PC-9 (cell line): ENCODE measurements at regions not wholly inside any gene's neighbourhood (a gene's known extent, or its start where the extent isn't known, plus 50 kb on each side); places are given as distances from the start of the nearest gene placed in this dataset.

ENCODE experiments used
- BruUV-seq: library from RNA; stranded (reverse); fragments of 400-500 nt; replicated peaks from 2 replicates; lab custom pipeline; 2021; lab: Mats Ljungman, UMichigan
- CTCF ChIA-PET: fragments of 300-600 bp; sonication (Branson Sonifier 250); formaldehyde crosslinking; loops from one replicate; lab custom pipeline; 2022; ENCODE audit warnings: antibody characterized with exemption; lab: Charles Lee
- POLR2A ChIA-PET: fragments of 300-600 bp; sonication (Branson Sonifier 250); formaldehyde crosslinking; loops from one replicate; lab custom pipeline; 2022; ENCODE audit warnings: antibody characterized with exemption; ENCODE audit not compliant: unreplicated experiment; lab: Charles Lee
- DNase-seq, 2 experiments: peaks; one replicate each; pipeline versions ENCODE4 v3.0.0 to v3.0.0-alpha.2; 2015 to 2022; ENCODE audit warnings: mixed read lengths in 1 of 2
- H2AFZ ChIP-seq: fragments of 200-600 bp; sonication (generic); 2 replicates; pipeline ENCODE4 v1.8.1; 2017; ENCODE audit warnings: antibody characterized with exemption
- H3F3A ChIP-seq: fragments of 200-600 bp; sonication (generic); 2 replicates; pipeline ENCODE4 v1.8.1; 2017; ENCODE audit warnings: antibody characterized with exemption, mild to moderate bottlenecking, low read depth; ENCODE audit not compliant: insufficient read depth
- H3K27ac ChIP-seq: fragments of 200-600 bp; sonication (generic); 2 replicates; pipeline ENCODE4 v1.6.1; 2016; ENCODE audit warnings: mixed run types
- H3K27me3 ChIP-seq: fragments of 200-600 bp; sonication (generic); 2 replicates; pipeline ENCODE4 v1.6.1; 2016; ENCODE audit warnings: low read depth, mixed run types; ENCODE audit not compliant: insufficient read depth
- H3K36me3 ChIP-seq: fragments of 200-600 bp; sonication (generic); 2 replicates; pipeline ENCODE4 v1.6.1; 2016; ENCODE audit warnings: low read depth, mixed run types
- H3K4me1 ChIP-seq: fragments of 200-600 bp; sonication (generic); replicated peaks from 2 replicates; pipeline ENCODE4 v1.6.1; 2016; ENCODE audit warnings: mixed run types; ENCODE audit not compliant: insufficient read depth
- H3K4me2 ChIP-seq: fragments of 200-600 bp; sonication (generic); 2 replicates; pipeline ENCODE4 v1.6.1; 2017; ENCODE audit warnings: mixed run types
- H3K4me3 ChIP-seq: fragments of 200-600 bp; sonication (generic); 2 replicates; pipeline ENCODE4 v1.6.1; 2016; ENCODE audit warnings: mixed run types
- H3K79me2 ChIP-seq: fragments of 200-600 bp; sonication (generic); 2 replicates; pipeline ENCODE4 v1.6.1; 2017; ENCODE audit warnings: low read depth, mixed run types
- H3K9me2 ChIP-seq: fragments of 200-600 bp; sonication (generic); 2 replicates; pipeline ENCODE4 v1.8.1; 2017; ENCODE audit warnings: mild to moderate bottlenecking; ENCODE audit not compliant: insufficient read depth
- H3K9me3 ChIP-seq: fragments of 200-600 bp; sonication (generic); 2 replicates; pipeline ENCODE4 v1.8.1; 2016; ENCODE audit warnings: low read depth; ENCODE audit not compliant: insufficient read depth
- H4K20me1 ChIP-seq: fragments of 200-600 bp; sonication (generic); 2 replicates; pipeline ENCODE4 v1.8.1; 2017; ENCODE audit not compliant: insufficient read depth
- EZH2 ChIP-seq: fragments of 200-600 bp; sonication (generic); IDR thresholded peaks from 2 replicates; pipeline ENCODE4 v1.8.0; 2017; ENCODE audit warnings: antibody characterized with exemption, low read depth
- intact Hi-C: fragments of 100-400 bp; cut with micrococcal nuclease; formaldehyde crosslinking; loops from one replicate; pipeline ENCODE4 v1.10.0; 2022; ENCODE audit not compliant: unreplicated experiment
- TF ChIP-seq, protein P1 (sequence below): fragments of 200-600 bp; sonication (generic); conservative IDR thresholded peaks from 2 replicates; pipeline ENCODE4 v1.6.1; 2017; ENCODE audit warnings: mixed run types, antibody characterized with exemption, mild to moderate bottlenecking, moderate library complexity

DNA sequence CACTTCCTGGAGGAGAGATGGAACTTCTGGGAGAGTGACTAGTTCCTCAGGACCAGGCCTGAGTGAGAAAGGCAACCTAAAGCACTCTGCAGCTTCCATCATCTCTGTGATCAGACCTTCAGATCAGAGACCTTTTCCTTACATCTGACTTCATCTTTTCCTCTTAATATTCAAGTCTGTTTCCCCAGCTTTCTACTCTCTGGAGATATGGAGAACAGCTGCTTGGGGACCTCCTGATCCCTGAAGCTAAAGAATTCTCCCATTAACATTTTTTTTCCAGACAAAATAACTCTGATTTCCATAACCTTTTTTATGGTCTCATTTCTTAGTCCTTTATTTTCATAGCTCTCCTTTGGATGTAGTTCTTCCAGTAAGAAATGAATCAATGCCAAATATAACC lies 133.4 kb upstream of the FNDC3A start:
- TF ChIP-seq, protein P1, sequence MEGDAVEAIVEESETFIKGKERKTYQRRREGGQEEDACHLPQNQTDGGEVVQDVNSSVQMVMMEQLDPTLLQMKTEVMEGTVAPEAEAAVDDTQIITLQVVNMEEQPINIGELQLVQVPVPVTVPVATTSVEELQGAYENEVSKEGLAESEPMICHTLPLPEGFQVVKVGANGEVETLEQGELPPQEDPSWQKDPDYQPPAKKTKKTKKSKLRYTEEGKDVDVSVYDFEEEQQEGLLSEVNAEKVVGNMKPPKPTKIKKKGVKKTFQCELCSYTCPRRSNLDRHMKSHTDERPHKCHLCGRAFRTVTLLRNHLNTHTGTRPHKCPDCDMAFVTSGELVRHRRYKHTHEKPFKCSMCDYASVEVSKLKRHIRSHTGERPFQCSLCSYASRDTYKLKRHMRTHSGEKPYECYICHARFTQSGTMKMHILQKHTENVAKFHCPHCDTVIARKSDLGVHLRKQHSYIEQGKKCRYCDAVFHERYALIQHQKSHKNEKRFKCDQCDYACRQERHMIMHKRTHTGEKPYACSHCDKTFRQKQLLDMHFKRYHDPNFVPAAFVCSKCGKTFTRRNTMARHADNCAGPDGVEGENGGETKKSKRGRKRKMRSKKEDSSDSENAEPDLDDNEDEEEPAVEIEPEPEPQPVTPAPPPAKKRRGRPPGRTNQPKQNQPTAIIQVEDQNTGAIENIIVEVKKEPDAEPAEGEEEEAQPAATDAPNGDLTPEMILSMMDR, result no peak
- TF ChIP-seq EZH2, result no peak
- no peak overlapping the region for H3K4me2 ChIP-seq
- intact Hi-C loops, result no loop called here
- no peaks in the 10 kb centered on the region for H3F3A ChIP-seq
- H3K27me3 ChIP-seq, result no peaks in the 10 kb centered on the region
- H3K9me2 ChIP-seq, result no peaks in the 10 kb centered on the region
- H4K20me1 ChIP-seq, result no peaks in the 10 kb centered on the region
- CTCF ChIA-PET, result no interaction called here
- DNase-seq, result no peak
- no peaks in the 10 kb centered on the region for H3K4me1 ChIP-seq
- no peaks in the 10 kb centered on the region for H3K36me3 ChIP-seq
- no peak overlapping the region for H3K4me3 ChIP-seq
- H3K9me3 ChIP-seq, result no peaks in the 10 kb centered on the region
- BruUV-seq, result no TSS peak
- H2AFZ ChIP-seq, result no peak overlapping the region
- H3K27ac ChIP-seq, result no peak overlapping the region
- POLR2A ChIA-PET, result no interaction called here
- H3K79me2 ChIP-seq, result no peaks in the 10 kb centered on the region

DNA sequence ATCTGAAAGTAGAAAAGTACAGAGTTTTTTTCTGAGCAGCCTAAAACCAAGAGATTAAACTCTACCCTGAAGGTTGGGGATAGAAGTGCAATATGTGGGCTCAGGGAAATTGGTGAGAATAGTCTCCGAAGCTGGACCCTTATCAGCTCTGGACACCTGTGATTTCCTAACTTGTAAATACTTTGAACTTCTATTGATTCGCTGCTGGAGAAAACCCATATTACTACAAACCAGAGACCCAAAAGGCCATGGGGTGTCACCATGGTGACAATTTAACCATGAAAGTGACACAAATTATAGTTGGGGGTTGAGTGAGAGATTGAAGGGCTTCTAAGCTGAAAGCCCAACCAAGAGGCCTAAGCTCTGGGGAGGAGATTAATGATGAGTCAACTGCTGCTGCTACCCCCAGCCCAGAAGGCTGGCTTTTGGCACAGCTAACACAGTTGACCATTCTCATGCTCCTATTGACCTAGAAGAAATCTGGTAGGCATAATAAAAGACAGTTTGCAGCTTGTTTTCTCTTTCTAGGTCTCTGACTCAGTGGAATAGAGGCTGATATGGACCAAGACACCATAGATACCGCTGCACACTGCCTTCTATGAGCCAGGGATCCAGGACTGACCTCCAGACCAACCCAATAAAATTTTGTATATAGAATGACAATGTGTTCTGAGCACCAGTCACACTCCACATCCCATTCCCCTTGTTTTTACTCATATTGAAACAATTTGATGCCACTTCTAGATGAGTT lies 131.9 kb upstream of the FNDC3A start:
- H3K9me3 ChIP-seq, result no peaks in the 10 kb centered on the region
- no peaks in the 10 kb centered on the region for H3K9me2 ChIP-seq
- no peak overlapping the region for H3K4me2 ChIP-seq
- no peak overlapping the region for H3K4me3 ChIP-seq
- no peaks in the 10 kb centered on the region for H3K4me1 ChIP-seq
- no peaks in the 10 kb centered on the region for H3K79me2 ChIP-seq
- H4K20me1 ChIP-seq, result no peaks in the 10 kb centered on the region
- no peak overlapping the region for H2AFZ ChIP-seq
- H3K36me3 ChIP-seq, result no peaks in the 10 kb centered on the region
- H3K27ac ChIP-seq, result no peak overlapping the region
- no peak for TF ChIP-seq EZH2
- TF ChIP-seq, protein P1, result no peak
- BruUV-seq, result no TSS peak
- no peaks in the 10 kb centered on the region for H3F3A ChIP-seq
- intact Hi-C loops, result no loop called here
- no peaks in the 10 kb centered on the region for H3K27me3 ChIP-seq
- ChIA-PET POLR2A (no interaction called here), CTCF (no interaction called here)
- no peak for DNase-seq

DNA sequence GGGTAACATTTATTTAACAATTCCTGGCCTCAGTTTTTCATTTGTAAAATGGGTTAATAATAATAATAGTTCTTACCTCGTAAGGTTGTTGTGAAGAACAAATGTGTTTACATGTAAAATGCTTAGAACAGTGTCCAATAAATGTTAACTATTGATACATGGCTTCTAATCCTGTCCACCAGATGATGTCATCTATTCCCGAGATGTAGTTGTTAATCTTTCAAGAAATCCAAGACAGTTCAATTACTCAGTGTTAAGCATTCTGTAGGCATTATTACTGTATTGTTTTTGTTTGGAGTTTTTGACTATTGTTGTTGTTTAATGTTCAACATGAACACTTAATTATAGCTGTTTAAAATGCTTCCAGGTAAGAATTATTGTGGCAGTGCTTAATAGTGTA lies 131.0 kb upstream of the FNDC3A start:
- Histone ChIP-seq H3K27me3 (no peaks in the 10 kb centered on the region), H3K4me2 (no peak overlapping the region), H2AFZ (no peak overlapping the region), H4K20me1 (no peaks in the 10 kb centered on the region), H3K9me3 (no peaks in the 10 kb centered on the region), H3K79me2 (no peaks in the 10 kb centered on the region), H3K4me3 (no peak overlapping the region), H3F3A (no peaks in the 10 kb centered on the region), H3K36me3 (no peaks in the 10 kb centered on the region), H3K27ac (no peak overlapping the region), H3K4me1 (no peaks in the 10 kb centered on the region), H3K9me2 (no peaks in the 10 kb centered on the region)
- no peak for DNase-seq
- ChIA-PET CTCF (no interaction called here), POLR2A (no interaction called here)
- TF ChIP-seq, protein P1, result no peak
- intact Hi-C loops, result no loop called here
- no TSS peak for BruUV-seq
